Parathyroid adenoma (tissue), 2 donors: ENCODE measurements at regions not wholly inside any gene's neighbourhood (a gene's known extent, or its start where the extent isn't known, plus 50 kb on each side); places are given as distances from the start of the nearest gene placed in this dataset.

ENCODE experiments used
- H2AFZ ChIP-seq: fragments of 300-600 bp; sonication (generic); one replicate; pipeline ENCODE4 v1.7.0; 2017; ENCODE audit warnings: antibody characterized with exemption, mild to moderate bottlenecking
- H3K27ac ChIP-seq: fragments of 300-600 bp; sonication (generic); one replicate; pipeline ENCODE4 v1.7.0; 2017
- H3K27me3 ChIP-seq: fragments of 300-600 bp; sonication (generic); one replicate; pipeline ENCODE4 v1.7.0; 2017; ENCODE audit warnings: low read length; ENCODE audit not compliant: control insufficient read depth, insufficient read depth
- H3K36me3 ChIP-seq: fragments of 300-600 bp; sonication (generic); one replicate; pipeline ENCODE4 v1.7.0; 2017; ENCODE audit warnings: low read length; ENCODE audit not compliant: control insufficient read depth, insufficient read depth
- H3K4me1 ChIP-seq: fragments of 300-600 bp; sonication (generic); one replicate; pipeline ENCODE4 v1.7.0; 2017; ENCODE audit warnings: control low read depth
- H3K4me2 ChIP-seq: fragments of 300-600 bp; sonication (generic); one replicate; pipeline ENCODE4 v1.7.0; 2017; ENCODE audit warnings: low read length
- H3K4me3 ChIP-seq: fragments of 300-600 bp; sonication (generic); one replicate; pipeline ENCODE4 v1.7.0; 2017; ENCODE audit warnings: low read depth, low read length
- H3K79me2 ChIP-seq: fragments of 300-600 bp; sonication (generic); one replicate; pipeline ENCODE4 v1.7.0; 2017; ENCODE audit warnings: control low read depth
- H3K9ac ChIP-seq: fragments of 300-600 bp; sonication (generic); one replicate; pipeline ENCODE4 v1.7.0; 2017; ENCODE audit warnings: mild to moderate bottlenecking
- H3K9me3 ChIP-seq: fragments of 300-600 bp; sonication (generic); one replicate; pipeline ENCODE4 v1.7.0; 2017; ENCODE audit warnings: low read length; ENCODE audit not compliant: control insufficient read depth
- TF ChIP-seq, protein P1 (sequence below): fragments of 300-600 bp; sonication (generic); IDR thresholded peaks from one replicate; pipeline ENCODE4 v1.7.0; 2017; ENCODE audit warnings: antibody characterized with exemption, mild to moderate bottlenecking
- donor health status: primary hyperparathyroidism.

DNA sequence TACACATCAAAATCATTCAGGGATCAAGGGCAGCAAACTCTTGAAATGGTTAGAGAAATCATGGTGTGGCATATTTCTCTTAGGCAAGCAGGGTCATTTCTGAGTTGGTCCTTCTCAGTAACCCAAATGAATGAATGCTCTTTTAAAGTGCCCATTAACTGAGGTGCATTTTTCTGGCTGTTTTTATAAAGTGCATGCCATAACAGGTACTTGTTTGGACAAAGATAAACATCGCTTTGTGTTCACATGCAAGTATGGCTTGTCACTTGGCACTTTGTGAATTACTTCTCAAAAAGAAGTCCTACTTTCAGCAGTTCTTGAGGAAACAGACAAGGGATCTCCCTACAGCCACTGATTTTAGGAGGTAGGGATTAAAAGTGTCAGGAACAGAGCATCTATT lies 64.8 kb upstream of the IFNE start:
- H3K27me3 ChIP-seq: no peaks in the 10 kb centered on the region
- H3K4me2 ChIP-seq: no peak overlapping the region
- no peak overlapping the region for H3K27ac ChIP-seq
- H3K4me3 ChIP-seq: no peak overlapping the region
- no peak overlapping the region for H2AFZ ChIP-seq
- no peaks in the 10 kb centered on the region for H3K9me3 ChIP-seq
- H3K79me2 ChIP-seq: no peaks in the 10 kb centered on the region
- no peaks in the 10 kb centered on the region for H3K36me3 ChIP-seq
- TF ChIP-seq, protein P1, sequence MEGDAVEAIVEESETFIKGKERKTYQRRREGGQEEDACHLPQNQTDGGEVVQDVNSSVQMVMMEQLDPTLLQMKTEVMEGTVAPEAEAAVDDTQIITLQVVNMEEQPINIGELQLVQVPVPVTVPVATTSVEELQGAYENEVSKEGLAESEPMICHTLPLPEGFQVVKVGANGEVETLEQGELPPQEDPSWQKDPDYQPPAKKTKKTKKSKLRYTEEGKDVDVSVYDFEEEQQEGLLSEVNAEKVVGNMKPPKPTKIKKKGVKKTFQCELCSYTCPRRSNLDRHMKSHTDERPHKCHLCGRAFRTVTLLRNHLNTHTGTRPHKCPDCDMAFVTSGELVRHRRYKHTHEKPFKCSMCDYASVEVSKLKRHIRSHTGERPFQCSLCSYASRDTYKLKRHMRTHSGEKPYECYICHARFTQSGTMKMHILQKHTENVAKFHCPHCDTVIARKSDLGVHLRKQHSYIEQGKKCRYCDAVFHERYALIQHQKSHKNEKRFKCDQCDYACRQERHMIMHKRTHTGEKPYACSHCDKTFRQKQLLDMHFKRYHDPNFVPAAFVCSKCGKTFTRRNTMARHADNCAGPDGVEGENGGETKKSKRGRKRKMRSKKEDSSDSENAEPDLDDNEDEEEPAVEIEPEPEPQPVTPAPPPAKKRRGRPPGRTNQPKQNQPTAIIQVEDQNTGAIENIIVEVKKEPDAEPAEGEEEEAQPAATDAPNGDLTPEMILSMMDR: no peak
- no peak overlapping the region for H3K9ac ChIP-seq
- H3K4me1 ChIP-seq: no peaks in the 10 kb centered on the region

GRCh38 chr9:21549251-21549765 lies 67.2 kb upstream of the IFNE start:
- Histone ChIP-seq H3K27ac (no peak overlapping the region), H3K36me3 (no peaks in the 10 kb centered on the region), H3K9ac (no peak overlapping the region), H3K79me2 (no peaks in the 10 kb centered on the region), H3K4me3 (no peak overlapping the region), H3K4me1 (no peaks in the 10 kb centered on the region), H3K9me3 (no peaks in the 10 kb centered on the region), H3K4me2 (no peak overlapping the region), H3K27me3 (no peaks in the 10 kb centered on the region), H2AFZ (no peak overlapping the region)
- TF ChIP-seq, protein P1: no peak

- TF ChIP-seq, protein P1: no peak
- Histone ChIP-seq H2AFZ (no peak overlapping the region), H3K27ac (no peak overlapping the region), H3K4me3 (no peak overlapping the region), H3K9me3 (no peaks in the 10 kb centered on the region), H3K9ac (no peak overlapping the region), H3K36me3 (no peaks in the 10 kb centered on the region), H3K4me2 (no peak overlapping the region), H3K27me3 (no peaks in the 10 kb centered on the region), H3K4me1 (no peaks in the 10 kb centered on the region), H3K79me2 (no peaks in the 10 kb centered on the region)
Measured at GRCh38 chr9:21549890-21550289, 67.8 kb upstream of the IFNE start.

- no peak overlapping the region for H3K4me2 ChIP-seq
- no peaks in the 10 kb centered on the region for H3K79me2 ChIP-seq
- H3K27me3 ChIP-seq: no peaks in the 10 kb centered on the region
- H3K27ac ChIP-seq: no peak overlapping the region
- H3K4me3 ChIP-seq: no peak overlapping the region
- no peaks in the 10 kb centered on the region for H3K36me3 ChIP-seq
- TF ChIP-seq, protein P1: no peak
- H2AFZ ChIP-seq: no peak overlapping the region
- H3K4me1 ChIP-seq: no peaks in the 10 kb centered on the region
- no peaks in the 10 kb centered on the region for H3K9me3 ChIP-seq
- H3K9ac ChIP-seq: no peak overlapping the region
Measured at GRCh38 chr9:21550392-21550791, 68.3 kb upstream of the IFNE start.

GRCh38 chr9:21551401-21551800 lies 69.3 kb upstream of the IFNE start:
- Histone ChIP-seq H3K27ac (no peak overlapping the region), H3K9ac (no peak overlapping the region), H2AFZ (no peak overlapping the region), H3K36me3 (no peaks in the 10 kb centered on the region), H3K27me3 (peaks cover 3% of the 10 kb centered on the region), H3K4me2 (no peak overlapping the region), H3K4me3 (no peak overlapping the region), H3K79me2 (no peaks in the 10 kb centered on the region), H3K4me1 (no peaks in the 10 kb centered on the region), H3K9me3 (no peaks in the 10 kb centered on the region)
- TF ChIP-seq, protein P1: no peak
